Epidermal melanocyte (primary cell): ENCODE measurements at regions not wholly inside any gene's neighbourhood (a gene's known extent, or its start where the extent isn't known, plus 50 kb on each side); places are given as distances from the start of the nearest gene placed in this dataset.
A peak's percentile ranks its signal among the peaks of the same experiment; 100 is the strongest.

Source experiments
- DNase-seq: peaks from one replicate; pipeline ENCODE4 v3.0.0; 2011; ENCODE audit warnings: low spot score; ENCODE audit not compliant: insufficient read length

- no peak for DNase-seq
Observed at GRCh38 chr12:124687917-124688316, 120.5 kb upstream of the NCOR2 start.

GRCh38 chr12:124687174-124687902 is 119.9 kb upstream of the NCOR2 start:
- DNase-seq = no peak

DNA sequence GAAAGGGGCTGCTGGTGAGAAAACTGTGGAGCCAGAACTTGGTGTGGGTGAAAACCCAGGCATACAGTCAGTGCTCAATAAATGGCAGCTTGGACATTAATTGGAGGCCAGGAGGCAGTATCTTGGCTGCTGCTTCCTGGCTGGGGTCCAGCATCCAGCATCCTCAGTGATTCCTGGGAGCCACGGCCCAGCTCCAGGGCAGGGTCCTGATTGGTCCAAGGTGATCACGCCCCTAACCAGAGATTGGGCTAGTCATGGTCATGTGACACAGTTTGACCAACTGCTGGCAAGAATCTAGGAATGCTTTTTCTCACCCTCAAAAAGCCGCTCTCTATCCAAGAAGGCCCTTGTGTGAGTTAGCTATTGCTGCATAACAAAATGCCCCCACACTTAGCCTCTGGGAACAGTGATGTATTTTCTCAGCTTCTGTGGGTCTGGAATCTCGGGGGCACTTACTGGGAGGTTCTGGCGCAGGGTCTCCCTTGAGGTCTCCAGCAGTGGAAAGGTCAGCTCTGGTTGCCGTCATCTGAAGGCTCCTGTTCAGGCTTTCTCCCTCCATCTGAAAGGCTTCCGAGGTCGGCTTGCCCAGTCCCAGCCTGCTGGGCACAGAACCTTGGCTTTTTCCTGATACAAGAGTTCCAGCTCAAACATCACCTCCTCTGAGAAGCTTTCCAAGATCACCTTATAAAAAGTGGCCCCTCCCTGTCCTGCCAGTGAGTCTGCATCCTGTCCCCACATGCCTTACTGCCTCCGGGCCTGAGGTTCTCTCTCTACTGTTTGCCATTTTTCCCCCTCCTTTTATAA is 119.2 kb upstream of the NCOR2 start:
- DNase-seq = no peak

- no peak for DNase-seq
Observed at GRCh38 chr12:124685689-124686369, 118.4 kb upstream of the NCOR2 start.

DNA sequence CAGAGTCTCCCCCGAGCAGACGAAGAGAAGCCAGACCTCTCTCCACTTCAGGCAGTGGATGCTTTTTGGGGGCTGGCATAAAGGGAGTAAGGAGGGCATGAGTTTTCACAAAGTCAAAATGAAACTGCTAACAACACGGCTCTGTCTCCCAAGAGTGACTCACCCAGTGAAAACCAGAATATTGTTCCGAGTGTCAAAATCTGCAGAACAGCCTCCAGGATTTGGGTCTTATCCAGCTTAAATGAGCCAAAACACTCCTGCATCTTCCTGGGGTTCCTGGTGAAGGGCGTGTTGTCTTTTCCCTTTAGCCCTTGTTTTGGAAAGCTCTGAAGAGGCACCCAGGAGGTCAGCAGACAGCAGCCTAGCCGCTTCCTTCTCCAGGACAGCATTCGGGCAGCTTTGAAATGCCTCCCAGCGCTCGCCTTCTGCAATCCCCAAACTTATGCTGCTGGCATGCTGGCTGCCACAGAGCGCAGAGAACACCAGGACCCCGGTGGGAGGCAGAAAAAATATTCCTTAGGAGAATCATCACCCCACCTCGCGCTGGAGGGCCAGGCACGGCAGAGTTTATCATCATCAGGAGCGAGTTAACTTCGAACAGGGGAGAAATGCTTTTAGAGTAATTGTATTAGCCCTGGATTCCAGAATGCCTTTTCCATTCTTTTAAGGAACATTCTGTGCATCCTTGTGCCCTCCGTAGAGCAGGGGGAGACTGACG is 117.7 kb upstream of the NCOR2 start:
- peak; percentile 71 for DNase-seq

DNA sequence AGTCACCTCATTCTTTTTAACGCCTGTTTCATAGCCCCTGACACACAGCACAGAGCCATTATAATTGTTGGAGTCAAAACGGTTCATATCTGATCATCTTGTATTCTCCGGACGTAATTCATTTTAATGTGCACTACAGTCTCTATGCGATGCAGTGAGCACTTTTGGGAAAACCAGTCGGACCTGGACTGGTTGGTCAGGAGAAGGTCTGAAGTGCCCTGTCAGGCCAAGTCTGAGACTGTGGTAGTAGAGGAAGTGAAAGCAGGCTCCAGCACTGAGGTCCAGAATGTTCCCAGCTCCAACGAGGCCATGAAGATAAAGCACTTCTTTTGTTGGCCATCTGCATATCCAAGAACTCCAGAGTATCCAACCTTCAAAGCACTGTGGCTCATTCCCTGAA is 117.1 kb upstream of the NCOR2 start:
- DNase-seq = no peak

DNA sequence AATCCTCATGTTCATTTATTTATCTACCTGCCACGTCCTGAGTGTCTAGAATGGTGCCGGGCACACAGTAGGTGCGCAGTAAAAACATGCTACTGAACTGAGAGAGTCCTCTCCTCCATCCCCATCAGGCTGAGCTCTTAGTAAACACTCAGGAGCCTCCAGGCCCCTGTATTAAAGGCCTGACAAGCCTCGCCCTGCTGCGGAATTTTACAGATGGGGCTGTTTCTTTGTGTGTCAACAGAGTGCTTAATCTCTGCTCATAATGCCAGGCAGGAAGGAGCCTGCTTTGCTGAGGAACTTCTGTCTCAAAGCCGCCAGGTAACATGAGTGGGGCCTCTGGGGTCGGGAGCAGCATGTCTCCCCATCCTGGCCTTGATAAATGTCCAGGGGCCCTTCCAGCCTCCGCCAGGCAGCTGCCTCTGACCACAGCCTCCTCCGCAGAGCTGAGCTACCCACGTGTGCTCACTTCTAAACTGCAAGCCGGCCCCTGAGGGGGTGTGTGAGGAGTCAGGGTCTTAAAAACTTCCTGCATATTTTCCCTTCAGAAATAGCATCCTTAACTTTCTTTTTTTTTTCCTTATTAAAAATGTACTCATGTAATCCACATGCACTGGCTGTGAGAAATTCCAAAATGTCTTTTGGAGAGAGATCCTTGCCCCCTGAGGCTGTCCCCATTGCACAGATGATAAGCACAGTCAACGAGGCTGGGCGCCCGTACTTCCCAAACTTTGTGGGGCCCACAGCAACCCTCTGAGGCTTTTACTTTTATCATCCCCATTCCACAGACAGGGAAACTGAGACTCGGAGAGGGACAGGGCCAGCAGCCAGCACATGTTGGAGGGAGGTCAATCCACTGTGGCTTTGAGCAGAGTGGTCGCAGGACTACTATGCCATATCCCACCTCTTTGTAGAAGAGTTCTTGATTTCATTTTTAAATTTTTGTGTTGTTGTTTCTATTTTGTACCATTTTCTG is 116.0 kb upstream of the NCOR2 start:
- no peak for DNase-seq

GRCh38 chr12:124682425-124683151 is 115.2 kb upstream of the NCOR2 start:
- DNase-seq = no peak

GRCh38 chr12:124681779-124682391 is 114.5 kb upstream of the NCOR2 start:
- DNase-seq = no peak

DNA sequence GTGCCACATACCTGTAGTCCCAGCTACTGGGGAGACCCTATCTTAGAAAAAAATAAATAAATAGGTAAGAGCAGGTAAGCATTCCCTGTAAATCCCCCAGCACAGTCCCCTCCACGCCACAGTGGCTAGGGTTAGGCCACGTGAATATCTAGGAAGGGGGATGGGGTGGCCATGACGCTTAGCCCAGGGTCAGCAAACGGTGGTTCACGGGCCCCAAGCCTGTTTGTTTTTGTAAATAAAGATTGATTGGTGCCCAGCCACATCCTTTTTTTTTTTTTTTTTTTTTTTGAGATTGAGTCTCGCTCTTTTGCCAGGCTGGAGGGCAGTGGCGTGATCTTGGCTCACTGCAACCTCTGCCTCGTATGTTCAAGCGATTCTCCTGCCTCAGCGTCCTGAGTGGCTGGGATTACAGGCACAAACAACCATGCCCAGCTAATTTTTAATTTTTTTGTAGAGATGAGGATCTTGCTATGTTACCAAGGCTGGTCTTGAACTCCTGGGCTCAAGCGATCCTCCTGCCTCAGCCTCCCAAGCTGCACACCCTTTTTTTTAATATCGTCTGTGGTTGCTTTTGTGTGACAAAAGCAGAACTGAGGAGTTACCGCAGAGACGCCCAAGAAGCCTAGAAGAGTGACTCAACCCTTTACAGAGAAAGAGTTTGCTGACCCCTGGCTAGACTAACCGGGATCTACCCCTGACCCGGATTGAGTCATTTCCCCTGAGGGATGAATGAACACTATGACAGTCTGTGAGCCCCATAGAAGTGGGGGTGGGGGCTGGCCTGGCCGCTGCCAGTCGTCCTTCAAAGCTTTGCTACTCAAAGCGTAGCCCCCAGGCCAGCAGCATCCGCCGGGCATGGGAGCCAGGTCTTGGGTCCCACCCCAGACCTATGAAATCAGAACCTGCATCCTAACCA is 113.7 kb upstream of the NCOR2 start:
- no peak for DNase-seq

- DNase-seq = no peak
Observed at GRCh38 chr12:124679533-124680371, 112.3 kb upstream of the NCOR2 start.

DNA sequence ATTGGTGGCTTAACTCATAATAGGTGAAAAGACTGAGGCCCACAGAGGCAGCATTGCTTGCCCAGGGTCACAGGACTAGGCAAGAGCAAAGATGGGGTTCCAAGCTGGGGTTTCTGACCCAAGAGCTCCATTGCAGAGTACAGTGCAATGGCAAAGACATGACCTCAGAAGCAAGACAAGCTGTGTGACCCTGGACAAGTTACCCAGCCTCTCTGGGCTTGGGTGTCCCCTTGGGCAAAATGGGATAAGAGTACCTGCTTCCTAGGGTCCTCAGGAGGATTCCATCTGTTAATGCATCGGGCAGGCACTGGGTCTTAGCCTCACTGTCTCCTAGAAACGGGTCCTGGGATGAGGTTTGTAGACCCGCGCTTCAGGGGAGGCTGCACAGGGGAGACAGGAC is 111.6 kb upstream of the NCOR2 start:
- no peak for DNase-seq

- no peak for DNase-seq
Observed at GRCh38 chr12:124678421-124678893, 111.0 kb upstream of the NCOR2 start.

GRCh38 chr12:124677552-124678356 is 110.3 kb upstream of the NCOR2 start:
- DNase-seq = no peak

GRCh38 chr12:124676714-124677462 is 109.5 kb upstream of the NCOR2 start:
- DNase-seq = no peak
